Right kidney (tissue), 1 donor: ENCODE measurements at regions not wholly inside any gene's neighbourhood (a gene's known extent, or its start where the extent isn't known, plus 50 kb on each side); places are given as distances from the start of the nearest gene placed in this dataset.
A peak's percentile ranks its signal among the peaks of the same experiment; 100 is the strongest.

Experiments
- DNase-seq: peaks from one replicate; pipeline ENCODE4 v3.0.0-alpha.2; 2016

- peak; percentile 68 for DNase-seq
Observed at GRCh38 chr13:106349080-106349931, 186.2 kb downstream of the EFNB2 start.

- DNase-seq, result no peak
Observed at GRCh38 chr13:106348075-106348840, 187.2 kb downstream of the EFNB2 start.

GRCh38 chr13:106344342-106344741 lies 191.1 kb downstream of the EFNB2 start:
- DNase-seq, result no peak

GRCh38 chr13:106343836-106344235 lies 191.6 kb downstream of the EFNB2 start:
- DNase-seq, result no peak

GRCh38 chr13:106340249-106340648 lies 195.2 kb downstream of the EFNB2 start:
- no peak for DNase-seq

- no peak for DNase-seq
Observed at GRCh38 chr13:106337096-106337850, 198.2 kb downstream of the EFNB2 start.

GRCh38 chr13:106336668-106337067 lies 198.8 kb downstream of the EFNB2 start:
- no peak for DNase-seq

GRCh38 chr13:106332621-106333020 lies 202.8 kb downstream of the EFNB2 start:
- DNase-seq, result no peak

GRCh38 chr13:106331116-106331515 lies 204.3 kb downstream of the EFNB2 start:
- DNase-seq, result no peak

- DNase-seq, result no peak
Observed at GRCh38 chr13:106329941-106330340, 205.5 kb downstream of the EFNB2 start.

- no peak for DNase-seq
Observed at GRCh38 chr13:106326751-106327150, 208.7 kb downstream of the EFNB2 start.

GRCh38 chr13:106324444-106324843 lies 211.0 kb downstream of the EFNB2 start:
- no peak for DNase-seq

- no peak for DNase-seq
Observed at GRCh38 chr13:106322628-106323027, 212.8 kb downstream of the EFNB2 start.

GRCh38 chr13:106318941-106319411 lies 216.5 kb downstream of the EFNB2 start:
- no peak for DNase-seq

GRCh38 chr13:106314417-106314816 lies 221.0 kb downstream of the EFNB2 start:
- no peak for DNase-seq

- DNase-seq, result no peak
Observed at GRCh38 chr13:106311004-106311403, 224.5 kb downstream of the EFNB2 start.

GRCh38 chr13:106310291-106310865 lies 225.1 kb downstream of the EFNB2 start:
- DNase-seq, result no peak

- no peak for DNase-seq
Observed at GRCh38 chr13:106306748-106307277, 228.6 kb downstream of the EFNB2 start.

GRCh38 chr13:106302843-106303242 lies 232.6 kb downstream of the EFNB2 start:
- DNase-seq, result no peak

- no peak for DNase-seq
Observed at GRCh38 chr13:106302011-106302410, 233.5 kb downstream of the EFNB2 start.

- no peak for DNase-seq
Observed at GRCh38 chr13:106299621-106300020, 235.8 kb downstream of the EFNB2 start.

GRCh38 chr13:106297283-106297682 lies 238.2 kb downstream of the EFNB2 start:
- no peak for DNase-seq
